HTR-8/SVneo (cell line): ENCODE measurements at regions not wholly inside any gene's neighbourhood (a gene's known extent, or its start where the extent isn't known, plus 50 kb on each side); places are given as distances from the start of the nearest gene placed in this dataset.

Experiments used
- DNase-seq: peaks from one replicate; pipeline ENCODE4 v3.0.0; 2011; ENCODE audit warnings: low spot score, mixed read lengths; ENCODE audit not compliant: insufficient read length
- FAIRE-seq: peaks from 2 replicates; lab custom pipeline; 2011; peaks lifted over from hg19 to GRCh38; lab: Jason Lieb, UNC

- DNase-seq (peak; percentile 15), FAIRE-seq (no peak)
Measured at GRCh38 chr21:20720623-20721022, 277.6 kb upstream of the NCAM2 start.

DNA sequence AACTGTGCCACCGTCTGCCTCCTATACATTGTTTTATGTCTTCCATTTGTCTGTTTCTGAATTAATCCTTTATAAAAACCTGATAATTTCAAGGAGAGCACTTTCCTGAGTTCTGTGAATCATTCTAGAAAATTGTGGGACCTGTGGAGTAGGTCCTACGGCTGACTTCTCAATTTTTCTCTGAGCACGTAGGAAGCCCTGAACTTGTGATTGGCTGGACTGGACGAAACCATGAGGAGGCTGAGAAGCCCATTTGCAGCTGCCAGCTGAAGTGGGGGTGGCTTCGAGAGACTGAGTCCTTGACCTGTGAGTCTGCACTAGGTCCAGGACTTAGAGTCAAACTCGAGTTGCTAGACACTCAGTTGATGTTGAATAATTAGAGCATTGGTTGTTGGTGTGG is 277.1 kb upstream of the NCAM2 start:
- DNase-seq: no peak
- no peak for FAIRE-seq

GRCh38 chr21:20728691-20729090 is 269.5 kb upstream of the NCAM2 start:
- FAIRE-seq (no peak), DNase-seq (no peak)

- FAIRE-seq (no peak), DNase-seq (no peak)
Measured at GRCh38 chr21:20729376-20729775, 268.8 kb upstream of the NCAM2 start.

DNA sequence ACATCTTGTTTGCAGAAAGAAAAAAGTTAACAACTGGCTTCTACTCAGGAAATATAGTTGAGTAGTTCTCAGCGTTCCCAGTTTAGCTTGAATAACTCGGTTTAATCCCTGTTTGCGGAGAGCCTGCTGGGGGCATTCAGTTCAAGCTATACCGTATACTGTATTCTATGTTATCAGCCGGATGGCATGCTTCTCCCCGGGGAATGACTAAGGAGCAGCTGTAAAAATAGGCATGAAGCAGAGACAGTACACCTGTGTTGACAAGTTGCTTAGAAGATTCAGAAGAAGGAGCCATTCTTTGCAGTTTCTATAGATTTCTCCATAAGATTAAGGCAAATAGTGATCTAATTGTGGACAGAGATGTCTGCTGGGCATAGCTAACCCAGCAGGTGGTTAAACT is 267.8 kb upstream of the NCAM2 start:
- no peak for FAIRE-seq
- no peak for DNase-seq

GRCh38 chr21:20735257-20735656 is 263.0 kb upstream of the NCAM2 start:
- DNase-seq: no peak
- FAIRE-seq: no peak

DNA sequence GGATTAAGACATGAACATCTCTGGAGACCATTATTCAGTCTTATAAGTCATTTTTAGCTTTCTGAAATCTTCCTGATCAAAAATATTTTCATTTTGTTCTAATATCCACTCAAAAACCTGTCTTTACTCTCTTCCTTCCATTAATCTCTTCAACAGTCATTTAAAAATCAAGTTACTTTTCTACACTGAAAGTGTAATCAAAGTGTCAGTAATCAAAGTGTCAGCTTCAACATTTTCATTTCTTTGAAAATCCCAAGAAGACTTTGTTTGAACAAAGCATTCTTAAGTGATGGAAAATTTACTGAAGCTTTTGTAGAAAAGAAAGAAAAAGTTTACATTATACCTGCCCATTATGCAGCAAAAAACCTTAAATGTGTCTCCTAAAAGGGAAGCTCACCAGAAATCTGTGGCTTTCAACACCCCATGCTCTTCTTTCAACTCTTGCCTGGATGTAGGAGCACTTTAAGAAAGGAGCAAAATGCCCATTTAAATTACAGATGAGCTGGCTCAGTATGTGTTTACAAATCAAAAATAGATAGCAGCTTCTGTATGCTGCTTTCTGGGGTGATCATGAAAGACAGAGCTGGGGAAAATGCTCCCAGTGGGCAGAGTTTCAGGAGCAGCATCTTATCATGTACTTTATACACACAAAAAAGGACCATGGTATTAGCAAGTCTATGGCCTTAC is 260.8 kb upstream of the NCAM2 start:
- DNase-seq: no peak
- FAIRE-seq: no peak

DNA sequence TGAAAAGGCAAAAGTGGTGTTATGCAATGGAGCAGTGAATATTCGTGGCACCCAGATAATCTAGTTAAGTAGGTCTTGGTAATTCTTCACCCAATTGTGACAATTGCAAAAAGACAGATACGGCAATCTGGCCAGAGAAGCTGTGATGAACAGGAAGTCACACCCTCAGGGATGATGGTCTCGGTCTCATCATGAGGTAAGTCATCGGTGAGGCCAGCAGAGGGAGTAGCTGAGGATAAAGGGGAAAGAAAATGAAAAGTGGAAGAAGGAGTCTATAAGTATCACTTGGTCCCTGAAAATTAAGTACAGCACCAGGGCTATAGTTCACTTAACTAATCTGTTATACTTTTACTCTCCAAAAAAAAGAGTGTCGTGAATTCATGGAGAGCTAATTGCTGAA is 258.8 kb upstream of the NCAM2 start:
- FAIRE-seq (no peak), DNase-seq (no peak)

DNA sequence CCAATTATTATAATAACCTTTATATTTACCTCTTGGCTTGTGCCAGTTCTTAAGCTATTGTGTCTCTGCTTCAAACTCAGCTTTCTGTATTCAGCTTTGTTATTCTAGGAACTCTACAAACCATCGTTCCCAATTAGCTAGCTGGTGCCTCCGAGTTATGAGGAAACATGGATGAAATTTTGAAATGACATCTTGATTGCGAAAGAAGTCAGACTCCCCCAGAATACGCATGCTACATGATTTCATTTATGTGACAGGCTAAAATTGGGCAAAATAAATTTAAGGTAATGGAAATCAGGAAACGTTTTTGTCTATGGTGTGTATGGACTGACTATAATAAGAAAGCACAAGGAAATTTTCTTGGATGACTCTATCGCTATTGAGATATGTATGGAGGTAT is 256.8 kb upstream of the NCAM2 start:
- FAIRE-seq: no peak
- no peak for DNase-seq

GRCh38 chr21:20760221-20760620 is 238.0 kb upstream of the NCAM2 start:
- FAIRE-seq (no peak), DNase-seq (no peak)

DNA sequence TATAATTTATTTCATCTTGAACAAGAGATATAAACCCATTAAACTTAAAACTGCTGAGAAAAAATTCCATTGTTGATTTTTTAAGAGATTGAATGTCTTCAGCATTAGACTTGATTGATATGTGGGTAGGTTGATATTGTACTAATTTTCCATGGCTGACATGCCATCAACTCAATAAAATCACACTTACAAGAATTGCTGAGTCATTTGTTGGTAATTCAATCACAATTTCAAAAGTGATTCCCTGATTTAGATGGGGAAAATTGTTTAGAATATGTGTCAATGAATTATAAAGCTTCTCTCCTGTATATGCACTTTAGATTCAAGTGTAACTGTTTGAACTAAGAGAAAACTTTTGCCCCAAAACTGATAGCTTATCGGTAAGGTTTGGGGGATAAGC is 223.5 kb upstream of the NCAM2 start:
- no peak for FAIRE-seq
- DNase-seq: no peak

DNA sequence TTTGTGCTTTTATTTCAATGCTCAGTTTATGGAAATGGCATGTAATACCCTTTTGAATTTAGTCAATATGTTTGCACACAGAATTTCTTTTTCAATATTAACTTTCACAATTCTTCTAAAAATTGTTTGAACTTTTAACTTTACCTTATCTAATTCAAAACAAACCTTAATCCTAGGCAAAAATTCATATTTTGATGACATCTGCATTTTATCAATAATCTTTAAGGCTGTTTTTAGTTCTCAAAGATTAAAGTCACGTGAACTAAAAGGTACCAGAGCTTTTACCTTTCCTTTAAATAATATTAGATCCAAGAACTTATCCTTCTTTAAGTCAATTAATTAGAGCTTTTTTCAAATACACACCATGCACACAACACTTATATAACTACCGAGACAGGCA is 218.9 kb upstream of the NCAM2 start:
- FAIRE-seq: no peak
- no peak for DNase-seq

- DNase-seq (no peak), FAIRE-seq (no peak)
Measured at GRCh38 chr21:20783611-20784010, 214.6 kb upstream of the NCAM2 start.

DNA sequence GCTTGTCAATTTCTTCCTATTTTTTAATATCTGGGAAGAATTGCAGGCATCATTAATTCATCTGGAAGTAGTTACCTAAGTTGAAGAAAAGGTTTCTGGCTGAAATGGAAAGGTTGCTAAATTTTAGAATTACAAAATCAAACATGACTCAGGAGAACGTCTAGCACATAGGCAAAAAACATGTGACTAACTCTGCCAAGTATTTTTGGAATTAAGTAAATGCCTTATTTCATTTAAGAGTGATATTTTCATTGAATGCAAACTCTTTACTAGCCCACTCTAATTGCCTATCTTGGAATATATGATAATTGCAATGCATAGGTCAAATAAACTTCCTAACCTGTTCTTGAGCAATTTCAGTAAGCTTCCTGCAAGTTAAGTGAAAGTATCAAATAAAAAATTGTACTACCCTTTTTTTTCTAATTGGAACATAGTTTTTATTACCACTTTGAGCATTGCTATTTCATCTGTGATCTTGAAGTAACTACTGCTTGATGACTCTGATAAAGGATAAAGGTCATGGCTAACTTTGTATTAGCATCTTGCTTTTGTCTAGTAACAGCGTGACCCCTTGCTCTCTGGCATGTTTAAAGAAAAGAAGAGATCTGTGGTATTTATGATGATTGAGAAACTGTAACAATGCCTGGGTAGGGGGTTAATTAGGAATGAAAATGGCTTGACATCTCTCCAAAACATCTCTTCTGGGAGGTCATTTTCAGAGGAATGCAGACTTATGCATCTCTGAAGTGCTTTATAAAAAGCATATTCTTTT is 208.3 kb upstream of the NCAM2 start:
- FAIRE-seq (no peak), DNase-seq (no peak)

- FAIRE-seq (no peak), DNase-seq (no peak)
Measured at GRCh38 chr21:20800106-20800505, 198.1 kb upstream of the NCAM2 start.

GRCh38 chr21:20802201-20802600 is 196.0 kb upstream of the NCAM2 start:
- FAIRE-seq: no peak
- DNase-seq: no peak

DNA sequence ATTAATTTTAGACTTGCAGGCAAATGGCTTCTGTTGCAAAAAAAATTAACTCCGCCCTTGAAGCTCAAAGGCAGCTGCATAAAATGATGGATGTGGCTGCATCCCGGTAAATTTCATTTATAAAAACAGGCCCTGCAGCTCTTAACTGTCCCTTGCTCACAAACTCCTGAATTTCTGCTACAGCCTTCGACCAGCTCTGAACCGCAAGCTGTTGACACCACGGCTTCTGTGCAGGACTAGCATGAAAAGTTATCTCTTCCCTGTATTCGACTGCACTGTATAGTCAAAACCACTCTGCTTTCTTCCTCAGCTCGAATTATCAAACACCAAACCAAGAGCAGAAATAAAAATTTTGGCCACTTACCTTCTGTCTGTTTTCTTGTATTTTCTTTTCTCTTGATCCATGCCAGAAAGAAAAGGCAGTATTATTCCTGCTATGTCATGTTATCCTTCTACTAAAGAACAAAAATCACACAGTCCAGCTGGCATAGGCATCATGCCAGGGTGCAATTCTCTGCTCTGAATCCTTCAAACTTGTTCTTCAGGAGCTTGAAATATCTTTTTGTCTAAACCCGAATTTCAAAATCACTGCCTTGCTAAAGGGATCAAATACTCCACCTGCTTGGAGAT is 195.5 kb upstream of the NCAM2 start:
- DNase-seq (no peak), FAIRE-seq (no peak)

- no peak for DNase-seq
Measured at GRCh38 chr21:20811702-20812101, 186.5 kb upstream of the NCAM2 start.

DNA sequence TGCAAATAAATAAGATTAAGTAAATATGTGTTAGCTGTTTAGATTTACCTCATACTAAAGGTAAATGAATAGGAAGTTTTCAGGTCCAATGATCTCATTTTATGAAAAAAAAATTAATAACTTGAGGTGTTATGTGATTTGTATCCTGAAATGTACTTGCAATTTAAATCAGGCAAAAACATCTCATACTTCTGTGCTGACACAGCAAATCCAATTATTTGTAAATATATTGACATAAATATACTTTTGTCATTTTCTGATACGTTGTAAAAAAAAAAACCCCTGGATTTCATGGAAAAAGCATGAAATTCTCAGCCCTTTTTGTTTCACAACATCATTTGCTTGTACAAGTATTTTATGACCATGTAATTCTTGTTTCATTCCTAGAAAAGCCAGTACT is 184.1 kb upstream of the NCAM2 start:
- FAIRE-seq: no peak
- DNase-seq: no peak

More at GRCh38 chr21:20811702-20812101, 186.5 kb upstream of the NCAM2 start:
- no peak for FAIRE-seq

GRCh38 chr21:20822666-20823065 is 175.5 kb upstream of the NCAM2 start:
- FAIRE-seq: no peak
- DNase-seq: no peak

- DNase-seq: no peak
- no peak for FAIRE-seq
Measured at GRCh38 chr21:20852866-20853265, 145.3 kb upstream of the NCAM2 start.
